ENCODE measurements at regions not wholly inside any gene's neighbourhood (a gene's known extent, or its start where the extent isn't known, plus 50 kb on each side); places are given as distances from the start of the nearest gene placed in this dataset.

DNA sequence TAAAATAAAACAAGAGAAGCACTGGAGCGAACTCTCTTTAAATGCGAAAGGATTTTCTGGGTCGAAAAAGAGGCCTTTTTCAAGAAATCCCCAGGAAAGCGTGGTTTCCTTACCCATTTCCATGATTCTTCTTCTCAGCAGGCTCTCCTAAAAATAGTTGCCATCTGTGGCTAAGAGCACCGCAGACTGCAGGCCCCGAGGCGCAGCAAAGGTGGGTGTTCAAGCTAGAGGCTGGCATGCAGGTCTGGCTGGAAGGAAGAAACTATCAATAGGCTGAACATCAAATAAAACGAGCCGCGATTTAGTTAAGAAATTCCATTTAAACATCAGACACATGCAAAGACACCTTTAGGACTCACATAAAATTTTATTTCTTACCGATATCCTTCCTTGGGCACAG lies 135.1 kb downstream of the ADAMTS1 start:
- dilution Hi-C loops (cut with MboI; ENCODE audit: extremely low pct_ligation_motif_present, low sequenced_read_pairs): no loop called here
- DNase-seq (ENCODE audit: low read depth, low spot score) (no peak), FAIRE-seq (no peak)
- Histone ChIP-seq H3K27ac (ENCODE audit: control insufficient read depth, insufficient read depth, low read length) (no peak overlapping the region), H3K4me3 (ENCODE audit: control insufficient read depth in 2 of 3, extremely low read depth in 1 of 3, insufficient read depth in 2 of 3, low read depth in 1 of 3, low read length in 3 of 3) (no peak overlapping the region), H3K4me2 (ENCODE audit: control insufficient read depth, extremely low read depth, insufficient read depth, low read depth, low read length) (no peak overlapping the region), H3K27me3 (ENCODE audit: control insufficient read depth, extremely low read depth, insufficient read depth, low read length) (no peaks in the 10 kb centered on the region), H3K79me2 (ENCODE audit: control insufficient read depth, insufficient read depth, low read length) (no peaks in the 10 kb centered on the region), H3K36me3 (ENCODE audit: control insufficient read depth in 2 of 2, extremely low read depth in 1 of 2, insufficient read depth in 2 of 2, low read length in 2 of 2) (no peaks in the 10 kb centered on the region), H3K9ac (ENCODE audit: control insufficient read depth, extremely low read depth, insufficient read depth, low read length) (no peak overlapping the region), H2AFZ (ENCODE audit: control insufficient read depth, low read length) (no peak overlapping the region), H3K9me1 (ENCODE audit: control insufficient read depth, extremely low read depth, insufficient read depth, low read length) (no peaks in the 10 kb centered on the region), H3K4me1 (ENCODE audit: control insufficient read depth, extremely low read depth, insufficient read depth, low read length) (no peaks in the 10 kb centered on the region), H3K9me3 (ENCODE audit: control insufficient read depth, low read depth, low read length) (no peaks in the 10 kb centered on the region), H4K20me1 (ENCODE audit: control insufficient read depth, extremely low read depth, insufficient read depth, low read length) (no peaks in the 10 kb centered on the region)
- TF ChIP-seq EZH2 (IDR thresholded peaks at IDR 0.05; ENCODE audit: low read length) (no peak), CTCF (optimal IDR thresholded peaks at IDR 0.05 in 1 of 3, IDR thresholded peaks at IDR 0.05 in 1 of 3, conservative IDR thresholded peaks at IDR 0.05 in 1 of 3; ENCODE audit: extremely low read depth in 1 of 3, insufficient read depth in 2 of 3, low read length in 3 of 3) (no peak)

GRCh38 chr21:26709090-26709489 lies 136.0 kb upstream of the CYYR1 start:
- Histone ChIP-seq H3K4me3 (ENCODE audit: control insufficient read depth in 2 of 3, extremely low read depth in 1 of 3, insufficient read depth in 2 of 3, low read depth in 1 of 3, low read length in 3 of 3) (no peak overlapping the region), H2AFZ (ENCODE audit: control insufficient read depth, low read length) (no peak overlapping the region), H4K20me1 (ENCODE audit: control insufficient read depth, extremely low read depth, insufficient read depth, low read length) (no peaks in the 10 kb centered on the region), H3K79me2 (ENCODE audit: control insufficient read depth, insufficient read depth, low read length) (no peaks in the 10 kb centered on the region), H3K9me3 (ENCODE audit: control insufficient read depth, low read depth, low read length) (no peaks in the 10 kb centered on the region), H3K27ac (ENCODE audit: control insufficient read depth, insufficient read depth, low read length) (no peak overlapping the region), H3K9ac (ENCODE audit: control insufficient read depth, extremely low read depth, insufficient read depth, low read length) (no peak overlapping the region), H3K9me1 (ENCODE audit: control insufficient read depth, extremely low read depth, insufficient read depth, low read length) (no peaks in the 10 kb centered on the region), H3K36me3 (ENCODE audit: control insufficient read depth in 2 of 2, extremely low read depth in 1 of 2, insufficient read depth in 2 of 2, low read length in 2 of 2) (no peaks in the 10 kb centered on the region), H3K4me1 (ENCODE audit: control insufficient read depth, extremely low read depth, insufficient read depth, low read length) (no peaks in the 10 kb centered on the region), H3K4me2 (ENCODE audit: control insufficient read depth, extremely low read depth, insufficient read depth, low read depth, low read length) (no peak overlapping the region), H3K27me3 (ENCODE audit: control insufficient read depth, extremely low read depth, insufficient read depth, low read length) (no peaks in the 10 kb centered on the region)
- dilution Hi-C loops (cut with MboI; ENCODE audit: extremely low pct_ligation_motif_present, low sequenced_read_pairs): no loop called here
- FAIRE-seq: no peak
- no peak for DNase-seq (ENCODE audit: low read depth, low spot score)
- TF ChIP-seq CTCF (optimal IDR thresholded peaks at IDR 0.05 in 1 of 3, IDR thresholded peaks at IDR 0.05 in 1 of 3, conservative IDR thresholded peaks at IDR 0.05 in 1 of 3; ENCODE audit: extremely low read depth in 1 of 3, insufficient read depth in 2 of 3, low read length in 3 of 3) (no peak), EZH2 (IDR thresholded peaks at IDR 0.05; ENCODE audit: low read length) (no peak)
